ENCODE measurements at regions not wholly inside any gene's neighbourhood (a gene's known extent, or its start where the extent isn't known, plus 50 kb on each side); places are given as distances from the start of the nearest gene placed in this dataset.
"Not testable (repeated sequence)": the region's sequence is repeated elsewhere in the genome, so short reads cannot be mapped to it uniquely, and the experiment has no call there.

DNA sequence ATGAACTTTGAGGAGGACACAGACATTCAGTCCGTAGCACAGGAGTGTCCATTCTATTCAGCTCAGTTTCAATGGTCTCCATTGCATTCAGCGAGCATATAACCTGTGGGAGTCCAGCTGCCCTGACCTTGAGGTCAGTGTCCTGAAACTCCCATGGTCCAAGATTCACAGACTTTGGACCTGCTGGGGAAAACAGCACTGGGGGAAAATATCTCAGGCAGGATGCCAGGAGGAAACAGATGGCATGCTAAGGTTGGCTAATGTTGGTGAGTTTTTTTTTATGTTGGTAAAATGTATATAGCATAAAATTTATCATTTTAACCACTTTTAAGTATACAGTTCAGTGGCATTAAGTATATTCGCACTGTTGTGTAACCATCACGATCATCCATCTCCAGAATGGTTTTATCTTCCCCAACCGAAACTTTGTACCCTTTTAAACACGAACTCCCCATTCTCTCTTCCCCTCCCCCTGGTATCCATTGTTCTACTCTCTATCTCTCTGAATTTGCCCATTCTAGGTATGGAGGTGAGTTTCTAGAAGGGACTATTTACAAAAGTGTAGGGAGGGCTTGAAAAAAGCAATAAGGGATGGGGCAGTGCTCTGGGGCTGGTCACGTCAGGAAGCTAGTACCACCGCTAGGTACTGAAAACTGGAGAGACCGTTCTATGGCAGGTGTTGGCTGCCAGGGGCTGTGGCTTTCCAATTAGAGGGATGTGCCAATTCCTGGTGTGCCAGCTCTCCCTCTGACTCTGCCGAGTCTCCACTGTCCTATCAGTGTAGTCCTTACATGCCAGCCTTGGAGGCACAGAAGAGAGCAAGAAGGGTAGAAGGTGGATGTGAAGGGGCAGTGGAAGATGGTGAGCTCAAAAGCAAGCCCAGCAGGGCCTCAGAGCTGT is 85.3 kb downstream of the FOXD2 start:
- DNase-seq (ENCODE audit: low read depth), result no peak

DNA sequence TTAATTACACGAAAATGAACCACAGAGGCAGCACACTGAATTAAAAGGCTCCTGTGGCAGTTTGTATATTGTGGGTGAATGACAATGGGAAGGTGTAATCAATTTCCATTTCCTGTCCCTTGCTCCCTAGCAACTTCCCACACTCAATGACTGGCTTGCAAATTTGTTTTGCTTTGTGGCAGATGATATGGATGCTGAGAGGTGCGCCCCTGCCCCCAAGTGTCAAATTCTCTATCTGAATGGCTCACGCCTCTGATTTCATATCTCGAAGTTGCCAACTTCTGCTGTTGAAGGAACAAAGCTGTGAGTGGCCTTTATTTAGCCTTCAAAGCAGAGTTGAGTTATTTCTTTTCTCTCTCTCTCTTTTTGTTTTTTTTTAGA is 86.0 kb downstream of the FOXD2 start:
- no peak for DNase-seq (ENCODE audit: low read depth)

DNA sequence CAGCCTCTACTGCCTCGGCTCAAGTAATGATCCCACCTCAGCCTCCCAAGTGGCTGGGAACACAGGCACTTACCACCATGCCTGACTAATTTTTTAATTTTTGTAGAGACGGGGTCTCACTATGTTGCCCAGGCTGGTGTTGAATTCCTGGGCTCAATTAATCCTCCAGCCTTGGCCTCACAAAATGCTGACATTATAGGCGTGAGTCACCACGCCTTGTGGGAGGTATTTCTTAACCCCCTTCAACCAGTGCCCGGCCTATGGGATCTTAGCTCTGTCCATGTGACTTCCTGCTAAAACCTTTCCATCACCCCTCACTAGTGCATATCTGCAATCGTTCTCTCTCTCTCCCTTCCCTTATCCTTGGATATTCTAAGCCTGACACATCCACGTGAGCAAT is 86.4 kb downstream of the FOXD2 start:
- no peak for DNase-seq (ENCODE audit: low read depth)

DNA sequence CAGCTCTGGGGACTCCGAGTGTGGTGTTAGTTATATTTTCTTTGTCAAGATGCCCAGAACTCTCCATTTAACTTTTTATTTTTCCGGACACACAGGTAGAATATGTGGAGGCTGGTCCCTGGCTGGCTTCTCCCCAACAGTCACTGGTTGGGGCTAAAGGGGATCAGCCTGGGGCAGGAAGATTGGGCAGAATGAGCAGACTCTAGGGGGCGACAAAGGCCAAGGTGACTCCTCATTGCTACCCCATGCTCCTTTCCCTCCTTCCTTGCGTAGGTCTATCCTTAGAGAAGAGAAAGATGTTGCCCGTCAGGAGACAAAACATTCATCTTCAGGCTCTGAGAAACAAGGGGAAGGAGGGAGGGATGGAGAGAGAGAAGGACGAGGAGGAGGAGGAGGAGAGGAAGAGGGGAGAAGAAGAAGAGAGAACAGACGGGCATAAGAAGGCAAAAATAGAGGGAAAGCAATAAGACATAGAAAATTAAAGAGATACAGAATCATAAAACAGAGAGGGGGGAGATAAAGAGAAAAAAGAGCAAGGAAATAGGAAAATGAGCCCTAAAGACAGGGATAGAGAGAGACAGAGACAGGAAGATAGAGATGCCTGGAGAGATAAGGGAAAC is 89.9 kb downstream of the FOXD2 start:
- DNase-seq (ENCODE audit: low read depth), result no peak

DNA sequence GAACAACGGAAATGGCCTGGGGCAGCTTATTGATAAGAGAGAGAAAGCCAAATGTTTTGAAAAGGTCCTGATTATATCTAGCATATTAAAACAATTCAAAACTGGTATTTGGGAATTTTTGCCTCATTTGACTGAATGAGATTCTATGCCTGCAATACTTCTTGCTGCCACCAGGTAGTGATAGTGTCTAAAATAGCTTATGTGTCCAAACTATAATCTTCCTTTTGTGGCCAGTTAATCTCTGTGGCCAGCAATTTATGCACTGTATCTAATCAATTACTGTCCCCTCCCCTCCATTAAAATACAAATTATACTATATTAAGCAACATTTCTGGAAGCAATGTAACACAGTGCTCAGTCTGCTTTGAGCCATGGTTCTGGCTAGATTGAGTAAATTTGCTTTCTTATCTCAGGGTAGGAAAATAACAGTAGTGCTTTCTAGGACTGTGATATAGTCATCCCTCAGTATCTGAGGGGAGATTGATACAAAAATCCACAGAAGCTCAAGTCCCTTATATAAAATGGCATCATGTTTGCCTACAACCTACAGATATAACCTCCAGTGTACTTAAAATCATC is 91.8 kb downstream of the FOXD2 start:
- DNase-seq (ENCODE audit: low read depth), result no peak

DNA sequence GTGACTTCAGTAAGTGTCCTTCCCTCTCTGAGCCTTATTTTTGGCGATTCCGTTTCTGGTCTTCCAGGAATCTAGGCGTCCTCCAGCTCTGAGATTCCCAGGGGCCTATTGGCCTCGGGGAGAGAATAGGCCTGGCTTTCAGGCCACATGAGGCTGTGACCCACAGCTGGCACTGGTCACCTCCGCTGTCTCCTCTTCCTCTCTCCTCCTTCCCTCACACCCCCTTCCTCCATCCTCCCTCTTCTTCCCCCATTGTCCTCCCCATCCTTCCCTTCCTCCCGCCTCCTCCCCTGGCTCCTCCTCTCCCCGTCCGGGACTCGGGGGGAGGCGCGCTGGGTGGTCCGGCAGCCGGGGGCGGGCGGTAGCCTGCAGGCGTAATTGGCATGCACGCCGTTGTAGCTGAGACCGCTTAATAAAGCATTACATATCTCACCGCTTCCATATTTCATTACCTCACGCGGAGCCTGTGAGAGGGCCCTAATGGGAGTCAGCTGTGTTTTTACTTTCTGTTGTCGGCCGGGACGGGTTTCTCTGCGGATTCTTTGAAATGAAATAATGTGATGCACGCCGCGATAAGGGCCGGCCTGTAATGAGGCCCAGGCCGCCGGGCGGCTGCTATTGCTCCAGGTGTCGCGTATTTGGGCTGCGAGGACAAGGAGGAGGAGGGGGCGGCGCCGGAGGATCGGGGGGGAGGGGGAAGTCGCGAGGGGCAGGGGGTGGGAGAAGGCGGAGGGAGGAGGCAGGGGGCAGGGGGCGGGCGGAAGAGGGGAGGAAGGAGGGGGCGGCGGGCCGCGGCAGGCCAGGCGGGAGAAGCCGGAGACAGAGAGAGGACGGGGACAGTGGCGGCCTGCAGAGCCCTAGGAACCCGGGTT is 95.3 kb downstream of the FOXD2 start:
- DNase-seq (ENCODE audit: low read depth), result peak; percentile 56

DNA sequence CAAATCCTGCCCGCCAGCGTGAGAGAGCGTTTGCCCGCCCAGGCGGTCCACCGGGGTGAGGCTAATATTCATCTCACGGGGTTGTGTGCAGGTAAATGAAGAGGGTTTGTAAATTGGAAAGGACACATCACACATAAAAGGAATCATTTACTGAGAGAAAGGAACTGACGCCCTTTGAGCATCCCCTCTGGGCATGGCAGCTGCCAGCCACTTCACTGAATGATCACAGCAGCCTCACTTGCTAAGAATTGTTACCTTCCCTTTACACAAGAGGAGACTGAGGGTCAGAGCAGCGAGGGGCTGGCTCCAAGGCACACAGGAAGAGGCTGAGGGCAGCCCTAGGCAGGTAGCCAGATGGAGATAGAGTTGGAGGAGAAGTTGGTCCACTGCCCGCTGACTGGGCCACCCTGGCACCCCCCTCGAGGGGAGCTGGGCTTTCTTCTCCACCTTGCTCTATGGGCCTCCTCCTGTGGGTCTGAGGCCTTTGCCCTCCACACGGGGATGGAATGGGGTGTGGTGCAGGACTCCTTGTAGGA is 96.0 kb downstream of the FOXD2 start:
- DNase-seq (ENCODE audit: low read depth), result no peak

DNA sequence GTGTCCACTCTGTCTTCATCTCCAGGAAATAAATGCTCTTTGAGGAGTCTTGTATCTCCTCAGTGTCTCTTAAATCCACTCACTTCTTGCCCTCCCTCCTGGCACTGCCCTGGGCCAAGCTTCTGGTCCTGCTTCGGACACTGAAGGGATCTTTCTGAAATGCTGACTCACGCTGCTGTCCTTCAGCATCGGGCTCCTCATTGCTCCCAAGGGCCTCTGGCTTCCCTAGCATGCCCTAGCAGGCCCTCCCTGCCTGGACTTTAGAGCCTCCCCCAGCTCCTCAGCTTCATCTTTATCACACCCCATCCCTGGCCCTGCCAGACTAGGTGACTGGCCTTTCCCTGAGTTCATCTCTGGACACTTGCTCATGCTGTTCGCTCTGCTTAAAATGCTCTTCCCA is 96.6 kb downstream of the FOXD2 start:
- DNase-seq (ENCODE audit: low read depth), result peak; percentile 10

DNA sequence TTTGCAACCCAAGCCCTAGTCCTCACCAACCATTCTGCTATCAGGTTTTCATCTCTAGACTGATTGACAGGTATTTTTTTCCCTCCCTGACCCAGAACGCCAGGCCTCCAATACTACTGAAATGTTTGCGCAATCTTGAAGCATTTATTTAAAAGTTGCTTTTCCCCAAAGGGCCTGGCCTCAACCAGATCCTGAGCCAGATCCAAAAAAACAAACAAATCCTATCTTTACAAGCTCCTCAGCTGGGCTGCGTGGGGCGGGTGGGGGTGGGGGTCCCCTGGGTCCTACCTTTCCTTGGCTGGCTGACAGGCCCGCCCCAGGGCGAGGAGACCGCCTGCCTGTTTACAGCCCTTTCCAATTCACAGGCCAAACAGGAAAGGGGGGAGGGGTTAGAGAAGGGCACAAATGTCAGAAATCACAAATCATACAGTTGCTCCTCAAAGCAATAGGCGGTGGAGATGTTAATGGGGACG is 98.8 kb downstream of the FOXD2 start:
- no peak for DNase-seq (ENCODE audit: low read depth)

DNA sequence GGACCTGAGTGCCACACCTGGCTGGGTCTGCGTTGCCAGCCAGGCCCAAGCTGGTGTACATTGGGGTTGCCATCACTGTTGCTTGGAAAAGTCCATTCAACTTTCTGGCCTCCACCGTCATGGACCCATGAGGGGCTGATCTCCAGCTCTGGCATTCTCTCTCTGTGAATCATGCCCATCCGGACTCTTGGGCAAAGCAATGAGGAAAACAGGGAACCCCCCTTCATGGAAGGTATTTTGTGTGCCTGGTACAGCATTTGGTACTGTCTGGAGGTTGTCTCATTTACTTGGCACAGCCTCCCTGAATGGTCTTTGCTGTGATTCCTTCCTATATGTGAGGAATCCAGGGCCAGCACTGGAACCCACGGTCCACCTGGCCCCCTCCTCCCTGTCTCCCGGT is 99.4 kb downstream of the FOXD2 start:
- no peak for DNase-seq (ENCODE audit: low read depth)

DNA sequence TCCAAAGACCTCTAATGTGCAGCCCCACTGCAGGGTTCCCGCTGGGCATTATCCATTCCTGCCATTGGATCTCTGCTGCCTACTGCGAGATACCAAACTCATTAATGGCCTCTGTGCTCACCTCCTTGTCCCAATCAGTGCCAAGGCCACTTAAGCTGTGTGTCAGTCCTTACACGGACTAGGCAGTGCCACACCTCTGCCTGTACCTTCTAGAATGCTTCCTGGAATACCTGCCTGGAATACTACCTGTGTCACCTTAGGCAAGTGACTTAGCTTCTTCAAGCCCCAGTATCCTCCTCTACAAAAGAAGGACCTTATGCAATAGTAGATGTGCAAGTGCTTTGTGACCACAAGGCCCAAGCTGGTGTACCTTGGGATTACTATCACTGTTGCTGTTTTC is 100.1 kb downstream of the FOXD2 start:
- DNase-seq (ENCODE audit: low read depth), result no peak

DNA sequence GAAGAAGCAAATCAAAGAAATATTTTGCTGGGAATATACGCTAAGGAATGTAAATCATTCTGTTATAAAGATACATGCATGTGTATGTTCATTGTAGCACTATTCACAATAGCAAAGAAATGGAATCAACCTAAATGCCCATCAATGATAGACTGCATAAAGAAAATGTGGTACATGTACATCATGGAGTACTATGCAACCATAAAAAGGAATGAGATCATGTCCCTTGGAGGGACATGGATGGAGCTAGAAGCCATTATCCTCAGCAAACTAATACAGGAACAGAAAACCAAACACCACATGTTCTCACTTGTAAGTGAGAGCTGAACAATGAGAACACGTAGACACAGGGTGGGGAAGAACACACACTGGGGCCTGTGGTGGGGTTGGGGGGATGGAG is 100.7 kb downstream of the FOXD2 start:
- not testable (repeated sequence) for DNase-seq (ENCODE audit: low read depth)

DNA sequence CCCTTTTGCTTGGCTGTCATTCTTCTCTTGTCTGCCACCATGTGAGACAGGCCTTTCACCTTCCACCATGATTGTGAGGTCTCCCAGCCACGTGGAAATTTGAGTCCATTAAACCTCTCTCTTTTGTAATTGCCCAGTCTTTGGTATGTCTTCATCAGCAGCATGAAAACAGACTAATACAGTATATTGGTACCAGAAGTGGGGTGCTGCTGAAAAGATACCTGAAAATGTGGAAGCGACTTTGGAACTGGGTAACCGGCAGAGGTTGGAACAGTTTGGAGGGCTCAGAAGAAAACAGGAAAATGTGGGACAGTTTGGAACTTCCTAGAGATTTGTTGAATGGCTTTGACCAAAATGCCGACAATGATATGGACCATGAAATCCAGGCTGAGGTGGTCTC is 103.9 kb downstream of the FOXD2 start:
- DNase-seq (ENCODE audit: low read depth), result not testable (repeated sequence)

DNA sequence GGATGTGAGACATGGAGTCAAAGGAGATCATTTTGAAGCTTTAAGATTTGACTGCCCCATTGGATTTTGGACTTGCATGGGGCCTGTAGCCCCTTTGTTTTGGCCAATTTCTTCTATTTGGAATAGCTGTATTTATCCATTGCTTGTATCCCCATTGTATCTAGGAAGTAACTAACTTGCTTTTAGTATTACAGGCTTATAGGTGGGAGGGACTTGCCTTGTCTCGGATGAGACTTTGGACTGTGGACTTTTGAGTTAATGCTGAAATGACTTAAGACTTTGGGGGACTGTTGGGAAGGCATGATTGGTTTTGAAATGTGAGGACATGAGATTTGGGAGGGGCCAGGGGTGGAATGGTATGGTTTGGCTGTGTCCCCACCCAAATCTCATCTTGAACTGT is 105.2 kb downstream of the FOXD2 start:
- not testable (repeated sequence) for DNase-seq (ENCODE audit: low read depth)

DNA sequence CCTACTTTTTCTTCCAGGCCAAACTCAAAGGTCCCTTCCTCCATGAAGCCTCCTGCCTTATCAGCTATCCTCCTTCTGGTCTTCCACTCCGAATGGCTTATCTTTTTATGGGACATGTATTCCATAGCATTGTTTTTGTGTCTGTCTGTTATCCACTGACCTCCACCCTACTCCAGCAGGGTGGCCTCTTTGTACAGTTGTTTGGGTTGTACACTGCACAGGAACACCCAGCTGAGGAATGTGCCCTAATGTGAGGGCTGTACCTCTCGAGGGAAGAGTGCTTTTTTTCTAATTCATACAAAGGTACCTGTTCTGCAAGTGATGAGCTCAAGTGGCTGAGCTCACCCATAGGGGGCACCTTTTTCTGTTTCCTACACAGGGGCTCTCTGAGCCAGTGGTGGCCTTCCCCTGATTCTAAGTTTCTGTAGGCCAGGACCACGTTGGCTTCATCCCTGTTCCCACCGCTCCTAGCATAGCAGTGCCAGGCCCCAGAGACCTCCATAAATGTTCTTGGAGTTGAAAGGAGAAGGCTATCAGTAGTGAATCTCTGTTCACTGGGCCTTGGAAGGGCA is 108.2 kb downstream of the FOXD2 start:
- no peak for DNase-seq (ENCODE audit: low read depth)

DNA sequence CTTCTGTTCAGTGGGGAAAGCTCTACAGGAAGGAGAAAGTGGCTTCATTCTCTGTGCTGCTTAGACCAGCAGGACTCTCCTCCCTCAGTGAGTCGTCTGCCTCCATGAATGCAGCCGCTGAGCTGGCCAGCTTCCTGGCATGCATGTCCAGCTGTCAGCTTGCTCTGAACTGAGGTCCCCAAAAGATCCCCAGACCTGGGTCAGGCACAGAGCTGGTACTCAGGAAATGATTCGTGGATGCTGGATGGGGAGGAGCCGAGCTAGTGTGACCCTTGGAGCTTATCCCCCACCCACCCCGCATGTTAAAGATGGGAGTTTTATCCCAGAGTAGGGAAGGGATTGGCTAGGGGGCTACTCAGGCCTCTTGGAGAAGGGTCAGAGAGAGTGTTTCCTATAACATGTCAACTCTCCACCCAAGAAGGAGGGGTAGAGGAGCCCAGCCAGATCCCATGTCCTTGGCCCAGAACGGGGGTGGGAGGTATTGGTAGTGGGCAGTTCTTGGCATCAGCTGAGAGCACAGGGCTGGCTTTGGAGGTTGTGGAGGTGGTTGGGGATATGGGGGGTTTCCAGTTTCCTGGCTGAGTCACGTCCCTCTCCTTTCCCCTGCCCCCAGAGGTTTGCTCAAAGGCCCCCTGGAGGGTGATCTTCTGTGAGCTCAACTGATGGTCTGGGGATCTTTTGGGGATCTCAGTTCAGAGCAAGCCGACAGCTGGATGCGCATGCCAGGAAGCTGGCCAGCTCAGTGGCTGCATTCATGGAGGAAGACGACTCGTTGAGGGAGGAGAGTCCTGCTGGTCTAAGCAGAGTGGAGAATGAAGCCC is 110.1 kb downstream of the FOXD2 start:
- no peak for DNase-seq (ENCODE audit: low read depth)

DNA sequence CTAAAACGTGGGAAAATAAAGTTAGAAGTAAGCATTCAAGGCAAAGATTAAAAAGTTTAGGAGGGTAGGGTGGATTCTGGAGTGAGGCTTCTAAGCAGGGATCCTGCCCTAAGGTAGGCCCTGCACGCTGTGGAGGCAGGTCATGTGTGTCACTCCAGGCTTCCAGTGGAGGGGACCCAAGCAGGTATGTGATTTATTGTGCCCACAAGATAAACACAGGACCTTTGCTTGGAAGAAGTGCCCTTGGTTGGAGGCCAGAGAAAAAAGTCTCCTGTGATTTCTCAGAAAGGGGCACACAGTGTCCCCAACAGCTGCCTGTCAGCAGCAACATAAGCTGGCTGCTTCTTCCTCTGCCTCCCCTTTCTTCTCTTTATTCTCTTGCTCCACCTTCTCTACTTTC is 110.8 kb downstream of the FOXD2 start:
- DNase-seq (ENCODE audit: low read depth), result no peak

DNA sequence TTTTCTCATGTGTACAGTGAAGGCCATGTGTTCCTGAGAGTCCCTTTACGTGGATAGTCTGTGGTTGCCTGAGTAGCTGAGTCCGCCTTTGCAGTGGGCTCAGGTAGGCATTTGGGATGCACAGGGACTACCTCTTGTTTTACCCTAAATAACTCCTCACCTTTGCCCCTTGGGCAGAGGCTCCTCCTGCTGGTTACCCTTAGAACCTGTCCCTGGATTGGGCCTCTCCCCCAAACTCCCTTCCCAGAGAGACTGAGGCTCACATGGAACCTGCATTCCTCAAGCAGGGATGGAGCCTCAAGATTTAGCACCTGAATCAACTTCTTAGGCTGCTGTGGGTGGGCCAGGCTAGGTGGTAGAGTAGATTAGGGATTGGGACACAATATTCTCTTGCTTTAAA is 111.7 kb downstream of the FOXD2 start:
- DNase-seq (ENCODE audit: low read depth), result no peak

DNA sequence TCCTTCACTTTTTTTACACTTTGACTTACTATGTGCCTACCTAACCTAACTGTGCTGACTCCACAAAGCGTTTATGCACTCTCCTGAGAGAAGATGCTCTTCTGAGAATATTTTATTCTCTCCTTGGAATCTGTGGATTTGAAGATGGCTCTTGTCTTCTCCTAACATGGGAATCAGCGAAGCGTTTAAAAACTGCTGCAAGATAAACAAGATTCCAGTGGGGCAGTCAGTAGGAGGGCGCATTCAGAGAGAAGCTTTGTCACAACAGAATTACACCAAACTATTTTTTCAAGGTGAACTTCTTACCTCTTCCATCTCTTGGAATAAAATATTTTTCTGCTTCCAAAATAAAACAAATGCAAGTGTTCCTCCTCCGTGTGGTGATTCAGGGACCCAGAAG is 113.1 kb downstream of the FOXD2 start:
- DNase-seq (ENCODE audit: low read depth), result no peak

DNA sequence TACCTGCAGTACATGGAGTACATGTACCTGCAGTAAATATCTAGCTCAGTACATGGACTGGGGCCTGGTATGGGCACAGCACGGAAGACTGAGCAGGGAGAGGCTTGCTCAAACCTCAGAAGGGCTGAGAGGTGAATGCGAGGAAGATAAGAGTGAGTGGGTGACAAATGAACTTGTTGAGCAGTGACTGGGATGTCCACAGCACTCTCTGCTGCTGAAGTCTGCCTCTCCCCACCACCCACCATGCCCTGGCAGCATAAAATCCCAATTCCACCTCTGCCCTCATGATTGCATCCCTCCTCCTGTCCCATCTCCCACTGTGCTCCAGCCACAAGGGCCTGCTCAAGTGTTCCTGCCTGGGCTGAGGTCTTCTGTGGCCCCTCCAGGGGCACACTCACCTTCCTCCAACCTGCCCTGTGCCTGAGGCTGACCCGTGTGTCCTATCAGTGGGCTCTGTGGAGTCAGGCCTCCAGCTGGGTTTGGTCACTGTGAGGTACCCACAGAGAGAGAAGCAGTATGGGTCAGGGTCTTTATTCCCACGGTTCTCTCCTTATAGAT is 114.2 kb downstream of the FOXD2 start:
- DNase-seq (ENCODE audit: low read depth), result no peak

Data from GM04504 (cell line).